HUES6 (cell line): ENCODE measurements at regions not wholly inside any gene's neighbourhood (a gene's known extent, or its start where the extent isn't known, plus 50 kb on each side); places are given as distances from the start of the nearest gene placed in this dataset.
"Not testable (repeated sequence)": the region's sequence is repeated elsewhere in the genome, so short reads cannot be mapped to it uniquely, and the experiment has no call there.

Source experiments
- H3K27ac ChIP-seq: 2 replicates; pipeline ENCODE4 v1.7.0; 2013; ENCODE audit warnings: low read depth, mild to moderate bottlenecking, low read length, inconsistent platforms
- H3K27me3 ChIP-seq: 2 replicates; pipeline ENCODE4 v1.6.1; 2013; ENCODE audit warnings: low read length; ENCODE audit not compliant: control insufficient read depth, insufficient read depth
- H3K36me3 ChIP-seq: 2 replicates; pipeline ENCODE4 v1.6.1; 2013; ENCODE audit warnings: low read length; ENCODE audit not compliant: control insufficient read depth, insufficient read depth
- H3K4me1 ChIP-seq: 2 replicates; pipeline ENCODE4 v1.6.1; 2013; ENCODE audit warnings: low read length; ENCODE audit not compliant: control insufficient read depth, insufficient read depth
- H3K4me3 ChIP-seq: 2 replicates; pipeline ENCODE4 v1.5.1; 2013; ENCODE audit warnings: low read depth, low read length
- H3K9ac ChIP-seq: one replicate; pipeline ENCODE4 v1.6.1; 2013; ENCODE audit warnings: mild to moderate bottlenecking, low read length
- H3K9me3 ChIP-seq: 2 replicates; pipeline ENCODE4 v1.6.1; 2013; ENCODE audit warnings: low read depth, low read length; ENCODE audit not compliant: control insufficient read depth, insufficient read depth

- peaks cover 17% of the 10 kb centered on the region; the same call in 1 of the 2 replicates for H3K4me1 ChIP-seq
- not testable (repeated sequence) for H3K9me3 ChIP-seq
Measured at GRCh38 chr19:30804333-30804732, 432.1 kb downstream of the ZNF536 start.

GRCh38 chr19:30802424-30803013 is 430.3 kb downstream of the ZNF536 start:
- Histone ChIP-seq H3K36me3 (no peaks in the 10 kb centered on the region), H3K9ac (no peak overlapping the region), H3K27ac (no peak overlapping the region), H3K27me3 (peaks cover 14% of the 10 kb centered on the region), H3K4me3 (no peak overlapping the region), H3K9me3 (no peaks in the 10 kb centered on the region), H3K4me1 (peaks cover 17% of the 10 kb centered on the region; the same call in 1 of the 2 replicates)

More at GRCh38 chr19:30804333-30804732, 432.1 kb downstream of the ZNF536 start:
- not testable (repeated sequence) for H3K4me3 ChIP-seq, H3K27me3 ChIP-seq, H3K9ac ChIP-seq, H3K36me3 ChIP-seq, H3K27ac ChIP-seq

- no peaks in the 10 kb centered on the region for H3K36me3 ChIP-seq
- no peaks in the 10 kb centered on the region for H3K9me3 ChIP-seq
- H3K9ac ChIP-seq: no peak overlapping the region
- H3K4me1 ChIP-seq: peaks cover 11% of the 10 kb centered on the region; the same call in 1 of the 2 replicates
- no peak overlapping the region for H3K4me3 ChIP-seq
- H3K27ac ChIP-seq: no peak overlapping the region
- peaks cover 14% of the 10 kb centered on the region for H3K27me3 ChIP-seq
Measured at GRCh38 chr19:30799865-30800755, 427.9 kb downstream of the ZNF536 start.

- Histone ChIP-seq H3K9me3 (no peaks in the 10 kb centered on the region; the same call in 1 of the 2 replicates), H3K36me3 (no peaks in the 10 kb centered on the region), H3K27ac (no peak overlapping the region), H3K4me3 (no peak overlapping the region), H3K27me3 (peaks cover 16% of the 10 kb centered on the region), H3K4me1 (no peaks in the 10 kb centered on the region), H3K9ac (no peak overlapping the region)
Measured at GRCh38 chr19:30795727-30796126, 423.5 kb downstream of the ZNF536 start.

GRCh38 chr19:30792561-30793505 is 420.6 kb downstream of the ZNF536 start:
- H3K27ac ChIP-seq: no peak overlapping the region
- H3K27me3 ChIP-seq: peaks cover 2% of the 10 kb centered on the region
- H3K36me3 ChIP-seq: no peaks in the 10 kb centered on the region
- peaks cover 9% of the 10 kb centered on the region for H3K9me3 ChIP-seq
- H3K4me1 ChIP-seq: no peaks in the 10 kb centered on the region
- no peak overlapping the region for H3K9ac ChIP-seq
- no peak overlapping the region for H3K4me3 ChIP-seq

GRCh38 chr19:30791088-30791487 is 418.9 kb downstream of the ZNF536 start:
- Histone ChIP-seq H3K27ac (no peak overlapping the region), H3K4me1 (no peaks in the 10 kb centered on the region), H3K36me3 (no peaks in the 10 kb centered on the region), H3K9ac (no peak overlapping the region), H3K4me3 (no peak overlapping the region), H3K9me3 (peaks cover 9% of the 10 kb centered on the region), H3K27me3 (peaks cover 2% of the 10 kb centered on the region)

- Histone ChIP-seq H3K27ac (no peak overlapping the region), H3K9me3 (peaks cover 9% of the 10 kb centered on the region), H3K27me3 (peaks cover 2% of the 10 kb centered on the region), H3K36me3 (no peaks in the 10 kb centered on the region), H3K9ac (no peak overlapping the region), H3K4me1 (no peaks in the 10 kb centered on the region), H3K4me3 (no peak overlapping the region)
Measured at GRCh38 chr19:30790056-30790680, 418.0 kb downstream of the ZNF536 start.

- no peak overlapping the region for H3K9ac ChIP-seq
- H3K9me3 ChIP-seq: peaks cover 9% of the 10 kb centered on the region
- H3K27ac ChIP-seq: no peak overlapping the region
- H3K4me3 ChIP-seq: no peak overlapping the region
- no peaks in the 10 kb centered on the region for H3K27me3 ChIP-seq
- H3K4me1 ChIP-seq: no peaks in the 10 kb centered on the region
- H3K36me3 ChIP-seq: no peaks in the 10 kb centered on the region
Measured at GRCh38 chr19:30788105-30788765, 416.1 kb downstream of the ZNF536 start.

- no peak overlapping the region for H3K4me3 ChIP-seq
- H3K27me3 ChIP-seq: no peaks in the 10 kb centered on the region
- no peaks in the 10 kb centered on the region for H3K4me1 ChIP-seq
- H3K36me3 ChIP-seq: no peaks in the 10 kb centered on the region
- no peak overlapping the region for H3K27ac ChIP-seq
- H3K9me3 ChIP-seq: peaks cover 9% of the 10 kb centered on the region
- H3K9ac ChIP-seq: no peak overlapping the region
Measured at GRCh38 chr19:30785458-30786137, 413.4 kb downstream of the ZNF536 start.
